ENCODE measurements at regions not wholly inside any gene's neighbourhood (a gene's known extent, or its start where the extent isn't known, plus 50 kb on each side); places are given as distances from the start of the nearest gene placed in this dataset.

- H3K36me3 ChIP-seq: no peaks in the 10 kb centered on the region
- Mint-ChIP-seq H3K36me3 (no peaks in the 10 kb centered on the region), H3K4me3 (no peak overlapping the region), H3K9me3 (no peaks in the 10 kb centered on the region), H3K27ac (no peak overlapping the region), H3K27me3 (ENCODE audit: insufficient read depth, low read depth) (no peaks in the 10 kb centered on the region), H3K4me1 (no peaks in the 10 kb centered on the region)
- H3K27me3 ChIP-seq: no peaks in the 10 kb centered on the region
- no peaks in the 10 kb centered on the region for H3F3A ChIP-seq (ENCODE audit: low read depth)
- no peak overlapping the region for H2AFZ ChIP-seq (replicated peaks)
- H3K4me1 ChIP-seq: no peaks in the 10 kb centered on the region
- no peak for DNase-seq (ENCODE audit: low spot score)
- no peak overlapping the region for H3K4me2 ChIP-seq
- H3K4me3 ChIP-seq: no peak overlapping the region
- no peaks in the 10 kb centered on the region for H4K20me1 ChIP-seq (ENCODE audit: low read depth)
- no peak overlapping the region for H3K27ac ChIP-seq
- no peaks in the 10 kb centered on the region for H3K9me3 ChIP-seq (ENCODE audit: low read depth)
- no peaks in the 10 kb centered on the region for H3K79me2 ChIP-seq (ENCODE audit: low read depth)
- TF ChIP-seq EZH2 (IDR thresholded peaks at IDR 0.05) (no peak), EZH2phosphoT487 (IDR thresholded peaks at IDR 0.05) (no peak), CTCF (IDR thresholded peaks at IDR 0.05) (no peak)
- no peak overlapping the region for H3K9ac ChIP-seq
Observed at GRCh38 chr6:115690854-115691253, 369.8 kb downstream of the FRK start.

- no peak overlapping the region for H3K4me3 ChIP-seq
- Mint-ChIP-seq H3K4me1 (no peaks in the 10 kb centered on the region), H3K36me3 (no peaks in the 10 kb centered on the region), H3K27ac (no peak overlapping the region), H3K9me3 (no peaks in the 10 kb centered on the region), H3K27me3 (ENCODE audit: insufficient read depth, low read depth) (peaks cover 2% of the 10 kb centered on the region), H3K4me3 (no peak overlapping the region)
- DNase-seq (ENCODE audit: low spot score): no peak
- no peaks in the 10 kb centered on the region for H3K79me2 ChIP-seq (ENCODE audit: low read depth)
- H3K4me1 ChIP-seq: no peaks in the 10 kb centered on the region
- no peaks in the 10 kb centered on the region for H3K9me3 ChIP-seq (ENCODE audit: low read depth)
- H3K27ac ChIP-seq: no peak overlapping the region
- no peak for TF ChIP-seq CTCF (IDR thresholded peaks at IDR 0.05)
- no peaks in the 10 kb centered on the region for H3K27me3 ChIP-seq
- no peaks in the 10 kb centered on the region for H4K20me1 ChIP-seq (ENCODE audit: low read depth)
- H3K9ac ChIP-seq: no peak overlapping the region
- H3F3A ChIP-seq (ENCODE audit: low read depth): no peaks in the 10 kb centered on the region
- no peak overlapping the region for H2AFZ ChIP-seq (replicated peaks)
- no peak overlapping the region for H3K4me2 ChIP-seq
- no peaks in the 10 kb centered on the region for H3K36me3 ChIP-seq
Observed at GRCh38 chr6:115681978-115682775, 378.5 kb downstream of the FRK start.

- no peak for DNase-seq (ENCODE audit: low spot score)
- Mint-ChIP-seq H3K4me3 (no peak overlapping the region), H3K27ac (no peak overlapping the region), H3K36me3 (no peaks in the 10 kb centered on the region), H3K27me3 (ENCODE audit: insufficient read depth, low read depth) (peaks cover 2% of the 10 kb centered on the region), H3K4me1 (no peaks in the 10 kb centered on the region), H3K9me3 (no peaks in the 10 kb centered on the region)
- H3K9ac ChIP-seq: no peak overlapping the region
- H3K79me2 ChIP-seq (ENCODE audit: low read depth): no peaks in the 10 kb centered on the region
- no peak overlapping the region for H2AFZ ChIP-seq (replicated peaks)
- H4K20me1 ChIP-seq (ENCODE audit: low read depth): no peaks in the 10 kb centered on the region
- no peaks in the 10 kb centered on the region for H3K9me3 ChIP-seq (ENCODE audit: low read depth)
- H3K4me3 ChIP-seq: no peak overlapping the region
- H3K4me2 ChIP-seq: no peak overlapping the region
- no peaks in the 10 kb centered on the region for H3K4me1 ChIP-seq
- TF ChIP-seq EZH2 (IDR thresholded peaks at IDR 0.05) (no peak), CTCF (IDR thresholded peaks at IDR 0.05) (no peak), EZH2phosphoT487 (IDR thresholded peaks at IDR 0.05) (no peak)
- H3K36me3 ChIP-seq: no peaks in the 10 kb centered on the region
- no peaks in the 10 kb centered on the region for H3F3A ChIP-seq (ENCODE audit: low read depth)
- H3K27me3 ChIP-seq: no peaks in the 10 kb centered on the region
- no peak overlapping the region for H3K27ac ChIP-seq
Observed at GRCh38 chr6:115680621-115681020, 380.1 kb downstream of the FRK start.

Measured in neural progenitor cell (in vitro differentiated cells).